ENCODE measurements at regions not wholly inside any gene's neighbourhood (a gene's known extent, or its start where the extent isn't known, plus 50 kb on each side); places are given as distances from the start of the nearest gene placed in this dataset.
"Not testable (repeated sequence)": the region's sequence is repeated elsewhere in the genome, so short reads cannot be mapped to it uniquely, and the experiment has no call there.

- H3K27ac ChIP-seq; H3K27me3 ChIP-seq; H3K36me3 ChIP-seq (replicated peaks in 1 of 2); intact Hi-C loops (cut with DNase I); H3K9me3 ChIP-seq (replicated peaks in 1 of 3); H3K4me3 ChIP-seq; H3K4me1 ChIP-seq (replicated peaks in 1 of 2); DNase-seq: not testable (repeated sequence)
- 30 to 51% (median 38%) methylated on average over 2 to 8 of the region's 17 CpGs for WGBS, 4 donors
- TF ChIP-seq, protein P1, sequence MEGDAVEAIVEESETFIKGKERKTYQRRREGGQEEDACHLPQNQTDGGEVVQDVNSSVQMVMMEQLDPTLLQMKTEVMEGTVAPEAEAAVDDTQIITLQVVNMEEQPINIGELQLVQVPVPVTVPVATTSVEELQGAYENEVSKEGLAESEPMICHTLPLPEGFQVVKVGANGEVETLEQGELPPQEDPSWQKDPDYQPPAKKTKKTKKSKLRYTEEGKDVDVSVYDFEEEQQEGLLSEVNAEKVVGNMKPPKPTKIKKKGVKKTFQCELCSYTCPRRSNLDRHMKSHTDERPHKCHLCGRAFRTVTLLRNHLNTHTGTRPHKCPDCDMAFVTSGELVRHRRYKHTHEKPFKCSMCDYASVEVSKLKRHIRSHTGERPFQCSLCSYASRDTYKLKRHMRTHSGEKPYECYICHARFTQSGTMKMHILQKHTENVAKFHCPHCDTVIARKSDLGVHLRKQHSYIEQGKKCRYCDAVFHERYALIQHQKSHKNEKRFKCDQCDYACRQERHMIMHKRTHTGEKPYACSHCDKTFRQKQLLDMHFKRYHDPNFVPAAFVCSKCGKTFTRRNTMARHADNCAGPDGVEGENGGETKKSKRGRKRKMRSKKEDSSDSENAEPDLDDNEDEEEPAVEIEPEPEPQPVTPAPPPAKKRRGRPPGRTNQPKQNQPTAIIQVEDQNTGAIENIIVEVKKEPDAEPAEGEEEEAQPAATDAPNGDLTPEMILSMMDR (IDR thresholded peaks at IDR 0.05): peak in 1 of 6 experiments; percentile 8
Measured at GRCh38 chr1:121019715-121020349, 130.3 kb downstream of the PPIAL4A start.

DNA sequence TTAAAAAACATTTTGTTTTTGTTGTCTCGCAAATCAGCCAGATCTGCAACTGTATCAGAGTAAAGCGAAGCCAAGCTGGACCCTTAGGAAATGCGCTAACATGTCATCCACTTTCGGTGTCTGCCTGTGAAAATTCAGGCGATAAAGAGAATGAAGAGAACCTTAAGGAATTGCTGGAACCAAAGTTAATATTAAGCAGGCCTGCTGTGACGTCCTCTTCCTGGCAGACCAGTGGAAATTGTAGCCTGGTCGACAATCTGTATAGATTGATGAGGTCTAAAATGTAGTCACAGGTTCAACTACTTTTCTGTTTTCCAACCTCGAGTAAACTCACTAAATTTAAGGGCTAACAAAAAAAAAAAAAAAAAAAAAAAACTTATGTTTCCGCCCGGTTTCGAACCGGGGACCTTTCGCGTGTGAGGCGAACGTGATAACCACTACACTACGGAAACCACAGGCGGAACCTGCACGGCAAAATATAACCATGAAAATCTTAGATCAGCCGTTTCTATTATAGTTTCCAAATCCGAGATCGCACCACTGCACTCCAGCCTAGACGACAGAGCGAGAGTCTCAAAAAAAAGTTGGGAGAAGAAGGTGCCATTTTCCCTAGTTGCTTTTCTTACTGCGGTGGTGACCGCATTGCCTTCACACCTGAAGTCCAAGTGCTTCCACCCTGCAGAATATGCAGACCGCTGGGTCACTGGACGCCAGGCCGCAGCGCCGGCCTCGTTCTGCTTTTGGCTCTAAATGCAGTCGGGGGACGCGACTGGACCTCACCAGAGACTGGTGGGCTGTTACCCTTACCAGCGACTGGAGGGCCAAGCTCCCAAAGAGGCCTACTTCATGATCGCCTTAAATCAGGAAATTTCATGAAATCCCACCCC, 131.0 kb downstream of the PPIAL4A start:
- H3K36me3 ChIP-seq (replicated peaks in 1 of 2); intact Hi-C loops (cut with DNase I); H3K9me3 ChIP-seq (replicated peaks in 1 of 3); H3K27me3 ChIP-seq; H3K4me1 ChIP-seq (replicated peaks in 1 of 2); H3K27ac ChIP-seq: not testable (repeated sequence)
- 12 to 18% (median 14%) methylated on average over 18 to 28 of the region's 37 CpGs for WGBS, 4 donors
- H3K4me3 ChIP-seq: peak overlapping the region in 1 of 4 donors; percentile 34
- peak in 6 of 7 donors; percentile 24 to 80 (median 46) for DNase-seq

DNA sequence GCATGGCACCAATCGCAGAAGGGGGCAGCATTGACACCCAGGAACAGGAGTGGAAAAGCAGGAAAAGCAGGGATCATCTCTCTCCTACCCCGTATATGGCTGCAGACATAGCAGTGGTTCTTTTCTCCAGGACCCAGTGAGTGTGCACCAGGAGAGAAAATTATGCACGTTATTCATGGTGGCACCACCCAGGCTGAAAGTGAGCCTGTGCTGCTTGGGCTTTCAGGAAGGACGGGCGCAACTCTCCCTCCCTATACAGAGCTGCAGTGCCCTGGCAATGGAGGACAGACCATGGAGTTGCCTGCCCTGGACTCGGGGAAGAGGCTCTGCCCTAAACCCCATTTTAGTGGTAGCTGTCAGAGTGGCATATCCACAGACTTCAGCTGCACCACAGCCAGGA, 132.1 kb downstream of the PPIAL4A start:
- H3K4me1 ChIP-seq (replicated peaks in 1 of 2); H3K27me3 ChIP-seq; intact Hi-C loops (cut with DNase I); H3K36me3 ChIP-seq (replicated peaks in 1 of 2); DNase-seq; H3K4me3 ChIP-seq; H3K27ac ChIP-seq; H3K9me3 ChIP-seq (replicated peaks in 1 of 3): not testable (repeated sequence)
- 35 to 60% (median 46%) methylated on average over 1 to 6 of the region's 6 CpGs for WGBS, 4 donors

GRCh38 chr1:121032878-121033494, 143.4 kb downstream of the PPIAL4A start:
- intact Hi-C loops (cut with DNase I); H3K4me1 ChIP-seq (replicated peaks in 1 of 2); H3K27ac ChIP-seq; H3K9me3 ChIP-seq (replicated peaks in 1 of 3); H3K4me3 ChIP-seq; H3K27me3 ChIP-seq; DNase-seq; H3K36me3 ChIP-seq (replicated peaks in 1 of 2): not testable (repeated sequence)
- WGBS, 4 donors: 67 to 78% (median 73%) methylated on average over 2 to 3 of the region's 3 CpGs

GRCh38 chr1:121036792-121037191, 147.2 kb downstream of the PPIAL4A start:
- H3K4me3 ChIP-seq; H3K9me3 ChIP-seq (replicated peaks in 1 of 3); H3K36me3 ChIP-seq (replicated peaks in 1 of 2); H3K27ac ChIP-seq; H3K27me3 ChIP-seq; H3K4me1 ChIP-seq (replicated peaks in 1 of 2); DNase-seq; intact Hi-C loops (cut with DNase I): not testable (repeated sequence)
- no CpG with 5 or more reads among the region's 4 CpGs for WGBS, 4 donors

GRCh38 chr1:121040974-121041373, 143.2 kb downstream of the FAM72B start:
- WGBS, 4 donors: 94% methylated on average over 3 of the region's 4 CpGs; no CpG with 5 or more reads in 3 of the 4 donors
- not testable (repeated sequence) for H3K4me3 ChIP-seq

GRCh38 chr1:121041497-121041896, 142.6 kb downstream of the FAM72B start:
- H3K27me3 ChIP-seq; H3K9me3 ChIP-seq (replicated peaks in 1 of 3); intact Hi-C loops (cut with DNase I); H3K27ac ChIP-seq; DNase-seq; H3K4me1 ChIP-seq (replicated peaks in 1 of 2); H3K36me3 ChIP-seq (replicated peaks in 1 of 2); H3K4me3 ChIP-seq: not testable (repeated sequence)
- WGBS, 4 donors: 86 to 100% (median 96%) methylated on average over 1 to 3 of the region's 3 CpGs

More at GRCh38 chr1:121040974-121041373, 143.2 kb downstream of the FAM72B start:
- H3K36me3 ChIP-seq (replicated peaks in 1 of 2); H3K9me3 ChIP-seq (replicated peaks in 1 of 3); intact Hi-C loops (cut with DNase I); DNase-seq; H3K27me3 ChIP-seq; H3K27ac ChIP-seq; H3K4me1 ChIP-seq (replicated peaks in 1 of 2): not testable (repeated sequence)

- DNase-seq; H3K4me1 ChIP-seq (replicated peaks in 1 of 2); H3K27ac ChIP-seq; H3K4me3 ChIP-seq; H3K9me3 ChIP-seq (replicated peaks in 1 of 3); H3K36me3 ChIP-seq (replicated peaks in 1 of 2); H3K27me3 ChIP-seq; intact Hi-C loops (cut with DNase I): not testable (repeated sequence)
- WGBS, 4 donors: 51 to 80% (median 67%) methylated on average over 1 to 2 of the region's 2 CpGs
Measured at GRCh38 chr1:121042882-121043281, 141.3 kb downstream of the FAM72B start.

DNA sequence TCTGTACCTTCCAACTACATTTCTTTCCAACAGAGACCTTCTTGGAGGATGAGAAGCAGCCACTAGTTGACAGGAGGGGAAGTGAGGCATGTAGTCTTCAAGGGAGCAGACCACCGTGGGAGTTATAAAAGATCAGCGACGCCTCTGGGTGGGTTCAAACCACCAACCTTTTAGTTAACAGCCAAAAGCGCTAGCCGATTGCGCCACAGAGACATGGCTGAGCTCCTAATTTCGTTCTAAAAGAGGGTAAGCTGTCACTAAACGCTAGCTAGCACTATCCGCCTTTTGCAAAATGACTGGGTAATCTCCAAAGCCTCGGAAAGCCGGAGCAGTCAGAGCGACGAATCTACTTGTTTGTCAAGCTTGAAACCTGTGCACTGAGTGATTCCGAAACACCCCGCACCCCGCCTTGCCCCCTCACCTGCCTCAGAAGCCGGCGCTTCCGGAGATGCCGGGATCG, 135.8 kb downstream of the FAM72B start:
- intact Hi-C loops (cut with DNase I): not testable (repeated sequence)

More for the DNA sequence above, 135.8 kb downstream of the FAM72B start:
- H3K4me1 ChIP-seq (replicated peaks in 1 of 2); H3K9me3 ChIP-seq (replicated peaks in 1 of 3); H3K27ac ChIP-seq; H3K4me3 ChIP-seq; H3K36me3 ChIP-seq (replicated peaks in 1 of 2); H3K27me3 ChIP-seq; DNase-seq: not testable (repeated sequence)
- 19 to 40% (median 20%) methylated on average over 3 to 21 of the region's 21 CpGs for WGBS, 4 donors
